ENCODE measurements at regions not wholly inside any gene's neighbourhood (a gene's known extent, or its start where the extent isn't known, plus 50 kb on each side); places are given as distances from the start of the nearest gene placed in this dataset.

DNA sequence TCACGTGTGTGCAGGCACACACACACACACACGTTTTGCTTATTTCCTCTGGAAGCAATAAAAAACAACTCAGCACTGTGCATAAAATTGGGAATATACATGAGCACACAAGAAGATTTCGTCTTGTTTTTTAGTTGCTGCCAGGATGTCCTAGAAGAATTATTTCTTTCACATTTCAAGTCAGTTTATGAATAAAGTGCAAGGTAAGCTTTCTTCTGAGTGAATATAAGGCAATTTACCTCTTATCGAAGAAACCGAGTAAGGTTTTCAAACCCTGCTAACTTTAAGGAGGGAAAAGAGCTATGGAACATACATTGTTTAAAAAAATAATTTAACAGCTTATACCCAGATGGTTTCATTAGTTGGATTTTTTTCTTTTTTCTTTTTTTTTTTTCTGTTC lies 855.4 kb upstream of the NR2F2 start:
- TF ChIP-seq, protein P1, sequence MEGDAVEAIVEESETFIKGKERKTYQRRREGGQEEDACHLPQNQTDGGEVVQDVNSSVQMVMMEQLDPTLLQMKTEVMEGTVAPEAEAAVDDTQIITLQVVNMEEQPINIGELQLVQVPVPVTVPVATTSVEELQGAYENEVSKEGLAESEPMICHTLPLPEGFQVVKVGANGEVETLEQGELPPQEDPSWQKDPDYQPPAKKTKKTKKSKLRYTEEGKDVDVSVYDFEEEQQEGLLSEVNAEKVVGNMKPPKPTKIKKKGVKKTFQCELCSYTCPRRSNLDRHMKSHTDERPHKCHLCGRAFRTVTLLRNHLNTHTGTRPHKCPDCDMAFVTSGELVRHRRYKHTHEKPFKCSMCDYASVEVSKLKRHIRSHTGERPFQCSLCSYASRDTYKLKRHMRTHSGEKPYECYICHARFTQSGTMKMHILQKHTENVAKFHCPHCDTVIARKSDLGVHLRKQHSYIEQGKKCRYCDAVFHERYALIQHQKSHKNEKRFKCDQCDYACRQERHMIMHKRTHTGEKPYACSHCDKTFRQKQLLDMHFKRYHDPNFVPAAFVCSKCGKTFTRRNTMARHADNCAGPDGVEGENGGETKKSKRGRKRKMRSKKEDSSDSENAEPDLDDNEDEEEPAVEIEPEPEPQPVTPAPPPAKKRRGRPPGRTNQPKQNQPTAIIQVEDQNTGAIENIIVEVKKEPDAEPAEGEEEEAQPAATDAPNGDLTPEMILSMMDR (IDR thresholded peaks at IDR 0.05; ENCODE audit: low read depth, low read length): no peak
- no peak overlapping the region for H3K4me3 ChIP-seq (ENCODE audit: low read depth, low read length)

DNA sequence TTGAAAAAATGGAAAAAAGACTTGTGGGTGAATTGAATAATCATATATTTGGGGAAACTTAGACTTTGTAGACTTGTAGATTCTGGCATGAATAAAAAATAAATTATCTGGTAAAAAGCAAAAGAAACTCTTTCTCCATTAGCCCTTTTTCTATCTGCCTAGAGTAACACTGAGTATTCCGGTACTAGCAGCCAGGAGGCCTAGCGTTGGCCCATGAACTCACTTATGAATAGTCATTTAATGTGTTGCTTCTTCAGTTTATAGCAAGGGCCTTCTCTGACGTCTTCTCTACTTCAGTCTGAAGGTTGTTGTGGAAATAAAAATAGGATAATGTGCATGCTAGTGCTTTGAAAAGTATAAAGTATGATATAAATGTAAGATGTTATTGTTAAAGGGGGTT lies 851.2 kb upstream of the NR2F2 start:
- TF ChIP-seq, protein P1 (IDR thresholded peaks at IDR 0.05; ENCODE audit: low read depth, low read length): no peak
- H3K4me3 ChIP-seq (ENCODE audit: low read depth, low read length): no peak overlapping the region

DNA sequence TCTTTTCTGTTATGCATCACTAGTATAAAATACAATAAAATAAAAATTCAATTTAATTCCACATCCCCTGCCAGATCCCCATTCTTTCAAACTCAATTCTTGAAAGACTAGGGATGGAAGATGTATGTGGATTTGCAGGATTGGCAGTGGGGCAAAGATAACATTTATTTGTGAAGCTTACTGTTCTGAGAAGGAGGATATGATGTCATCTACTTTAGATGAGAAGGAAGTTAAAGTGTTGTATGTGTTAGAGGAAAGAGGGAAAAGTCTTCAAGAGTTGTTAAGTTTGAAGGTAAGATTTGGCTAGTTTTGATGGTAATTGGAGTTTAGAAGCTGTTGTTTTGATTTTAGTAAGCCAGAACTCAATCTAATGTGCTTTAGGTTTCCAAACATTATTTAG lies 845.1 kb upstream of the NR2F2 start:
- no peak overlapping the region for H3K4me3 ChIP-seq (ENCODE audit: low read depth, low read length)
- TF ChIP-seq, protein P1 (IDR thresholded peaks at IDR 0.05; ENCODE audit: low read depth, low read length): no peak

DNA sequence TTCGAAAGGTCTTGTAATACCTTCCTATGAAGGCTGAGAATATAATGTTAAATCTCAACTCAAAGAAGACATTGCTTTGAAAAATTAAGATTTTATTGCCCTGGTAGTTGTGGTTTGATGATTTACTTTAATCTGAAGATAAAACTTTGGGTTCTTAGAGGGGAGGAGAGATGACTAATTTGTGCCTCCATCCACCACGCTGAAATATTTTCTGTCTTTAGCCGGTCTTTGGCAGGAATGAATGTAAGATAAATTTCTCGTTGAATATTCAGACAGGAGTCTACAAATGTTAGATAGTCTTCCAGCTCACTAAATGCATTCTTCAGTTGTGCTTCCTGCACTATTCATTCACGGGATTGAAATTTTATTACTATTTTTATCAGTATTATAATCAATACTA lies 844.3 kb upstream of the NR2F2 start:
- no peak overlapping the region for H3K4me3 ChIP-seq (ENCODE audit: low read depth, low read length)
- TF ChIP-seq, protein P1 (IDR thresholded peaks at IDR 0.05; ENCODE audit: low read depth, low read length): no peak

DNA sequence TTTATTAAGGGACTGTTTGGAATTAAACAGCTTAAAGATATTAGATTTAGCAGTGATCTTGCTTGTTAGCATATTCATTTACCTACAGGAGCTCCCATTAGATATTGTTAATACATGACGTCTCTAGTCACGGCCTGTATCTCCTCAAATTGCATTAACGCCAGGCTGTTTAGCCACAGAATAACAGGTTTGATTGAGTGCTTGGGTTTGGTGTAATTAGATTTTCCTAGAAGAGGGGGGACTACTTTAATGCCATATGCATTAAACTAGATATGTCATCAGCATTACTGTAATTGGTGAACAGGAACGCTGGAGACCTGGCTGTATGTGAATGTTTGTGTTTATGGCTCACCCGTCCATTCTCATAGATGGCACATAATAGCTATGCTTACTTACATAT lies 841.4 kb upstream of the NR2F2 start:
- TF ChIP-seq, protein P1 (IDR thresholded peaks at IDR 0.05; ENCODE audit: low read depth, low read length): no peak

DNA sequence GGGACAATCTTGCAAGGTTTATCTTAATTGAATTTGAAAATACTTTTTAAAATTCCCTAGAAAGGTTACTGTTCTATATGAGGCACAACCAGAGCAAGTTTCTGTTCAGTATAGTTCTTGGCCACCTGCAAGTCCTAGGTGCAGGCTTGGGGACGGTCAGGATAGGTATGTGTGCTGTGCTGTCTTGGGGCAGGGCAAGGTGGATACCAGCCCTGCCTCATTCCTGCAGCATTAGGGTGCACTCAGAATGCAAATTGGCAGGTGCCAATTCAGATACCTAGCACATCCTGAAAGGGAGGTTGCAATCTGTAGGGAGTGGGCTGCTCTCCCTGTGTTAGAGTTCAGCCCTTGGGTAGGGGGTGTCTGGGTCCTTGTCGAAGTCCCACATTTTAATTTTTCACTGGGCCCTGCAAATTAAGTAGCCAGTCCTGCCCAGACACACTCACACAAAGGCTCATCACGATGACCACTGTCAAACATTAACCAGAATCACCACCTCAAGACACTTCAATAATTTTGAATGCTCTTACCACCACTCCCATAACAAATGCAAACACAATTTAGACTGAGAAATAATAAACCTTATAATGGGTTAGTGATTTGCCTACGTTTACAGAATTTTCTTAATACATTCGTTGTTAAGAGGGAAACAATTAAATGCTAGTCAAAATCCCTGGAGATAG lies 838.0 kb upstream of the NR2F2 start:
- H3K4me3 ChIP-seq (ENCODE audit: low read depth, low read length): no peak overlapping the region
- TF ChIP-seq, protein P1 (IDR thresholded peaks at IDR 0.05; ENCODE audit: low read depth, low read length): no peak

More for the DNA sequence above, 841.4 kb upstream of the NR2F2 start:
- H3K4me3 ChIP-seq (ENCODE audit: low read depth, low read length): no peak overlapping the region

DNA sequence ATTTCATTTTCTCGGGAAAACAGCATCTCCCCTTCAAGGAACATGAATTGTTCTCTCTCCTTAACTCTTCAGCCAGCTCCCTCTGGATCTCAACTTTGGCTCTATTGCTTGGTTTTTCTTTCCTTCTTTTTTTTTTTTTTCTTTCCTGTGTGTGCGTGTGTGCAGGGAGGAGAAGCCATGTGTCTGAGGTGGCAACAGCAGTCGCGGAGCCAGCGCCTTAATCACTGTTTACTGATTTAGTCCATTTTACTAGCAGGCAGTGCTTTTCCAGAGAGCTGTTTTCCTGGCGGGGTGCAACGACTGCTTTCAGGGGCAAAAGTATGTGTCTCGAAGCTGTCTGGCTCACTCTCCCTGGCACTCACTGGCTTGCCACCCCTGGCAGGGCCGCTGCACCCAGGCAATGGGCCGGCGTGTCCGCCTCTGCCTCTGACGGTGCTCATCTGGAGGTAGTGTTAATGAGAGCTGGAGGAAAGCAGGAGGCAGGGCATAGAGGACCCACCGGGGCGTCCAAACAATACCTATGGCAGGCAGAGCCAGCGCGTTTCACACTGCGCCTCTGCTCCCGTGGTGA lies 835.4 kb upstream of the NR2F2 start:
- TF ChIP-seq, protein P1 (IDR thresholded peaks at IDR 0.05; ENCODE audit: low read depth, low read length): no peak
- no peak overlapping the region for H3K4me3 ChIP-seq (ENCODE audit: low read depth, low read length)
